HepG2 (cell line): ENCODE measurements at regions not wholly inside any gene's neighbourhood (a gene's known extent, or its start where the extent isn't known, plus 50 kb on each side); places are given as distances from the start of the nearest gene placed in this dataset.

Experiments
- ATAC-seq: fragments of 200-7000 bp; cut with Tn5 transposase; 3 replicates; pipeline ENCODE4 v1.9.1; 2020; ENCODE audit warnings: mild to moderate bottlenecking, moderate library complexity
- BruUV-seq: library from RNA; stranded (reverse); fragments of 400-500 nt; replicated peaks from 2 replicates; lab custom pipeline; 2021; lab: Mats Ljungman, UMichigan
- CTCF ChIA-PET: fragments of 300-600 bp; formaldehyde crosslinking; extraction: SDS; loops from one replicate; lab custom pipeline; 2021; ENCODE audit warnings: low total read pairs, inconsistent platforms, low intra/inter-chr PET ratio; lab: Yijun Ruan, JAX
- POLR2A ChIA-PET: fragments of 350-600 bp; sonication (Branson Sonifier 250); formaldehyde crosslinking; loops from one replicate; lab custom pipeline; 2020; ENCODE audit warnings: antibody characterized with exemption, inconsistent platforms; lab: Yijun Ruan, JAX
- DNase-seq: peaks from one replicate; pipeline ENCODE4 v3.0.0-alpha.2; 2015; ENCODE audit warnings: low spot score
- FAIRE-seq: peaks from 3 replicates; lab custom pipeline; 2011; peaks lifted over from hg19 to GRCh38; lab: Jason Lieb, UNC
- H2AFZ ChIP-seq: one replicate; pipeline ENCODE4 v1.6.1; 2011; ENCODE audit warnings: low read length, inconsistent platforms
- H3K27ac ChIP-seq: fragments of 300-600 bp; 3 replicates; pipeline ENCODE4 v1.8.0; 2011; ENCODE audit warnings: mixed run types, mild to moderate bottlenecking, mixed read lengths, low read length, inconsistent platforms; ENCODE audit not compliant: insufficient read depth; ENCODE audit errors: extremely low read length
- H3K27me3 ChIP-seq, 2 experiments: fragments of 200-600 bp in 1 of 2; 2 replicates in 1 of 2; 3 replicates in 1 of 2; pipeline versions ENCODE4 v1.6.0 to v1.8.0; 2011; ENCODE audit warnings: low read length in 2 of 2, mild to moderate bottlenecking in 2 of 2, moderate library complexity in 2 of 2, inconsistent platforms in 1 of 2; ENCODE audit not compliant: insufficient read depth in 2 of 2, control insufficient read depth in 1 of 2
- H3K36me3 ChIP-seq, 2 experiments: fragments of 200-600 bp in 1 of 2; replicated peaks in 1 of 2; 2 replicates in 1 of 2; 3 replicates in 1 of 2; pipeline versions ENCODE4 v1.5.1 to v1.8.0; 2011; ENCODE audit warnings: low read length in 2 of 2, inconsistent platforms in 1 of 2; ENCODE audit not compliant: insufficient read depth in 2 of 2, control insufficient read depth in 1 of 2
- H3K4me1 ChIP-seq: 2 replicates; pipeline ENCODE4 v1.5.1; 2012; ENCODE audit warnings: low read length, inconsistent platforms; ENCODE audit not compliant: insufficient read depth
- H3K4me2 ChIP-seq: 2 replicates; pipeline ENCODE4 v1.6.0; 2011; ENCODE audit warnings: low read depth, low read length, inconsistent platforms
- H3K4me3 ChIP-seq, 3 experiments: fragments of 200-600 bp in 1 of 3; sonication (generic), shearing (Covaris generic) in 1 of 3; replicated peaks in 1 of 3; 2 replicates each; pipeline ENCODE4 v1.5.1; 2011 to 2016; ENCODE audit warnings: low read length in 3 of 3, inconsistent platforms in 2 of 3, low read depth in 2 of 3, mild to moderate bottlenecking in 2 of 3, control low read depth in 1 of 3, mixed read lengths in 1 of 3; ENCODE audit not compliant: insufficient read depth in 1 of 3
- H3K79me2 ChIP-seq: one replicate; pipeline ENCODE4 v1.6.1; 2011; ENCODE audit warnings: low read length, inconsistent platforms; ENCODE audit not compliant: insufficient read depth
- H3K9ac ChIP-seq: 2 replicates; pipeline ENCODE4 v1.6.0; 2011; ENCODE audit warnings: mild to moderate bottlenecking, low read depth, low read length, inconsistent platforms; ENCODE audit not compliant: insufficient read depth
- H3K9me3 ChIP-seq: 2 replicates; pipeline ENCODE4 v1.5.1; 2012; ENCODE audit warnings: mild to moderate bottlenecking, low read length
- H4K20me1 ChIP-seq: 2 replicates; pipeline ENCODE4 v1.6.0; 2011; ENCODE audit warnings: inconsistent platforms, mild to moderate bottlenecking, low read length, moderate library complexity; ENCODE audit not compliant: insufficient read depth
- AGO2 ChIP-seq: fragments of 200-400 bp; formaldehyde crosslinking; optimal IDR thresholded peaks from 2 replicates; pipeline ENCODE3; 2017; ENCODE audit warnings: mild to moderate bottlenecking, low read depth, low read length, moderate library complexity
- CREM ChIP-seq, 2 experiments: sonication (generic) in 1 of 2; formaldehyde crosslinking in 1 of 2; IDR thresholded peaks; 2 replicates each; pipeline versions ENCODE4 v1.4.0 to v1.6.1; 2016 to 2020; ENCODE audit warnings: antibody characterized with exemption in 1 of 2, mild to moderate bottlenecking in 1 of 2, missing genetic modification reagents in 1 of 2
- DNMT3B ChIP-seq: conservative IDR thresholded peaks from 2 replicates; pipeline ENCODE4 v1.6.1; 2016; ENCODE audit warnings: missing biosample characterization, control low read depth
- KAT2B ChIP-seq: fragments of 150-350 bp; IDR thresholded peaks from 2 replicates; pipeline ENCODE4 v1.6.1; 2014; ENCODE audit warnings: low read depth, low read length, borderline replicate concordance
- SP1 ChIP-seq, 2 experiments: fragments of 450-650 bp in 1 of 2; sonication (generic) in 1 of 2; formaldehyde crosslinking in 1 of 2; IDR thresholded peaks; 2 replicates each; pipeline versions ENCODE4 v1.4.0 to v1.6.1; 2016 to 2020; ENCODE audit warnings: missing genetic modification reagents in 1 of 2
- SPEN ChIP-seq: sonication (generic); formaldehyde crosslinking; IDR thresholded peaks from 2 replicates; pipeline ENCODE4 v1.5.1; 2020; ENCODE audit warnings: low read depth, mild to moderate bottlenecking, missing genetic modification reagents
- ZNF205 ChIP-seq: IDR thresholded peaks from 2 replicates; pipeline ENCODE4 v1.6.1; 2018; ENCODE audit warnings: missing biosample characterization, missing genetic modification reagents
- ZNF225 ChIP-seq: sonication (generic); formaldehyde crosslinking; IDR thresholded peaks from 2 replicates; pipeline ENCODE4 v1.4.0; 2020; ENCODE audit warnings: mild to moderate bottlenecking, missing genetic modification reagents
- ZNF33A ChIP-seq: sonication (generic); formaldehyde crosslinking; IDR thresholded peaks from 2 replicates; pipeline ENCODE4 v1.5.1; 2020; ENCODE audit warnings: missing genetic modification reagents, mild to moderate bottlenecking, moderate library complexity, borderline replicate concordance
- ZNF629 ChIP-seq: sonication (generic); formaldehyde crosslinking; conservative IDR thresholded peaks from 2 replicates; pipeline ENCODE4 v1.5.0; 2020; ENCODE audit warnings: missing genetic modification reagents
- ZNF883 ChIP-seq: sonication (generic); formaldehyde crosslinking; IDR thresholded peaks from 2 replicates; pipeline ENCODE4 v1.5.1; 2020; ENCODE audit warnings: mild to moderate bottlenecking, missing genetic modification reagents; ENCODE audit errors: not compliant biosample characterization
- WGBS: methylation state at CpG from one replicate; pipeline ENCODE4 v1.1.6; 2017; ENCODE audit warnings: low lambda C conversion rate; 5-methylcytosine and 5-hydroxymethylcytosine counted together
- in situ Hi-C: cut with HindIII; loops from 2 replicates; pipeline ENCODE4 v1.10.0; 2017; ENCODE audit warnings: low pct_unique_long_range_greater_than_20kb; ENCODE audit not compliant: extremely low pct_ligation_motif_present
- intact Hi-C: fragments of 100-400 bp; cut with micrococcal nuclease; formaldehyde crosslinking; loops from one replicate; pipeline ENCODE4 v1.10.0; 2022; ENCODE audit not compliant: unreplicated experiment
- TF ChIP-seq, protein P1 (sequence below), 2 experiments: sonication (generic) in 1 of 2; formaldehyde crosslinking in 1 of 2; IDR thresholded peaks; 2 replicates each; pipeline versions ENCODE4 v1.5.1 to v1.6.1; 2011 to 2020; ENCODE audit warnings: borderline replicate concordance in 1 of 2, low read depth in 1 of 2, low read length in 1 of 2, mild to moderate bottlenecking in 1 of 2, missing genetic modification reagents in 1 of 2, moderate library complexity in 1 of 2
- TF ChIP-seq, protein P2 (sequence below): sonication (generic); formaldehyde crosslinking; IDR thresholded peaks from 2 replicates; pipeline ENCODE4 v1.4.0; 2020; ENCODE audit warnings: missing genetic modification reagents
- TF ChIP-seq, protein P3 (sequence below): sonication (generic); formaldehyde crosslinking; IDR thresholded peaks from 2 replicates; pipeline ENCODE4 v1.8.0; 2022; ENCODE audit warnings: missing genetic modification reagents, mild to moderate bottlenecking, moderate library complexity, borderline replicate concordance

DNA sequence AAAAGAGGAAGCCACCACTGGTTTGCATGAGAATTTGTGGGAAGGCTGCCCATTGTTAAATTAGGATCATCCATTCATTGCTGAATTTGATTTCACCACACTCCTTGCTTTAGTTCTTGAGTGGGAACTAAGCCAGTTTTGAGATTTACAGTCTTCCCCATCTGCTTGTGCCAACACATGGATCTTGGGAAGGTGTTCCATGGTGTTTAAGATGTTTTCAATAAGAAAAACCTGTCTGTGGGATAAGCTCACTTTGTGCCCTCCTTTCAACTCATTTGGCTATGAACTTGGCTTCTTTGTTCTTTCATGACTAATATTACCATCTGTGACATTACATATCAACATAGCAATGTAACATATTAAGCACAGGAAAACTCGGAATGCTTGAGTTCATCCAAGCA is 73.2 kb downstream of the INHBA start:
- Histone ChIP-seq H3K4me2 (no peak overlapping the region), H2AFZ (no peak overlapping the region), H3K9me3 (peaks cover 29% of the 10 kb centered on the region; the same call in 1 of the 2 replicates), H4K20me1 (no peaks in the 10 kb centered on the region), H3K79me2 (no peaks in the 10 kb centered on the region), H3K4me1 (no peaks in the 10 kb centered on the region), H3K4me3 (no peak overlapping the region), H3K27ac (no peak overlapping the region), H3K36me3 (no peaks in the 10 kb centered on the region), H3K9ac (no peak overlapping the region), H3K27me3 (no peaks in the 10 kb centered on the region)
- FAIRE-seq: no peak
- WGBS: 0% methylated on average over 1 of the region's 1 CpG
- TF ChIP-seq DNMT3B (CRISPR knock-in tag) (no peak), SP1 (IDR thresholded peaks at IDR 0.05) (no peak), SP1 (CRISPR knock-in tag; IDR thresholded peaks at IDR 0.05) (no peak), ZNF883 (CRISPR knock-in tag) (no peak), ZNF205 (CRISPR knock-in tag) (no peak), KAT2B (no peak)
- TF ChIP-seq, protein P1, sequence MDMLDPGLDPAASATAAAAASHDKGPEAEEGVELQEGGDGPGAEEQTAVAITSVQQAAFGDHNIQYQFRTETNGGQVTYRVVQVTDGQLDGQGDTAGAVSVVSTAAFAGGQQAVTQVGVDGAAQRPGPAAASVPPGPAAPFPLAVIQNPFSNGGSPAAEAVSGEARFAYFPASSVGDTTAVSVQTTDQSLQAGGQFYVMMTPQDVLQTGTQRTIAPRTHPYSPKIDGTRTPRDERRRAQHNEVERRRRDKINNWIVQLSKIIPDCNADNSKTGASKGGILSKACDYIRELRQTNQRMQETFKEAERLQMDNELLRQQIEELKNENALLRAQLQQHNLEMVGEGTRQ (IDR thresholded peaks at IDR 0.05; ENCODE audit: low read depth, low read length): no peak
- TF ChIP-seq, protein P1 (CRISPR knock-in tag; IDR thresholded peaks at IDR 0.05; ENCODE audit: borderline replicate concordance): no peak
- intact Hi-C loops: no loop called here
- no peak for DNase-seq
- ChIA-PET POLR2A (no interaction called here), CTCF (no interaction called here)
- ATAC-seq: no peak
- in situ Hi-C loops: no loop called here
- no TSS peak for BruUV-seq

DNA sequence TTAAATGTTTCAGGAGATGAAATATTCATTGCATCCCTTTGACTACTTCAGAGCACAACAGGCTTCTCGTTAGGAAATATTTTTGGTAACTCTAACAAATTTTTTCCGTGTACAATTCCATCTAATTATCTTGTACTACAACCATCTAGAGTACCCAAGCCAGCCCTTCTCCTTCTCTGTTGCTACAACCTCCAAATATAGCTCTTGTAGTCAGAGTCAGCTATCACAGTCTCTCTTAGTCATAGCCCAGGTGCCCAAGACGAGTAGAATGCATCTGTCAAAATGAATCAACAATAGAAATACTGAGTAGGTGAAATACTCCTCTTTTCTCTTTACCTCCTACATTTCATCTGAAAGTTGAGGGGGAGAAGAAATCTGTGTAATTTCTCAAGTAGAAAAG is 74.0 kb downstream of the INHBA start:
- Histone ChIP-seq H2AFZ (no peak overlapping the region), H3K9ac (no peak overlapping the region), H4K20me1 (no peaks in the 10 kb centered on the region), H3K4me1 (no peaks in the 10 kb centered on the region), H3K4me3 (no peak overlapping the region), H3K27me3 (no peaks in the 10 kb centered on the region), H3K4me2 (no peak overlapping the region), H3K36me3 (no peaks in the 10 kb centered on the region), H3K27ac (no peak overlapping the region), H3K79me2 (no peaks in the 10 kb centered on the region), H3K9me3 (peaks cover 32% of the 10 kb centered on the region; the same call in 1 of the 2 replicates)
- no TSS peak for BruUV-seq
- POLR2A ChIA-PET: no interaction called here
- intact Hi-C loops: no loop called here
- in situ Hi-C loops: no loop called here
- no peak for DNase-seq
- no peak for ATAC-seq
- CTCF ChIA-PET: no interaction called here
- no peak for FAIRE-seq
- WGBS: 0% methylated on average over 3 of the region's 3 CpGs
- no peak for TF ChIP-seq ZNF629
- TF ChIP-seq, protein P2, sequence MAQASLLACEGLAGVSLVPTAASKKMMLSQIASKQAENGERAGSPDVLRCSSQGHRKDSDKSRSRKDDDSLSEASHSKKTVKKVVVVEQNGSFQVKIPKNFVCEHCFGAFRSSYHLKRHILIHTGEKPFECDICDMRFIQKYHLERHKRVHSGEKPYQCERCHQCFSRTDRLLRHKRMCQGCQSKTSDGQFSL (CRISPR knock-in tag): no peak
- TF ChIP-seq SP1 (IDR thresholded peaks at IDR 0.05): no peak
- no peak for TF ChIP-seq SP1 (CRISPR knock-in tag; IDR thresholded peaks at IDR 0.05)
- TF ChIP-seq ZNF225 (CRISPR knock-in tag): no peak
- no peak for TF ChIP-seq SPEN (CRISPR knock-in tag)
- TF ChIP-seq, protein P3, sequence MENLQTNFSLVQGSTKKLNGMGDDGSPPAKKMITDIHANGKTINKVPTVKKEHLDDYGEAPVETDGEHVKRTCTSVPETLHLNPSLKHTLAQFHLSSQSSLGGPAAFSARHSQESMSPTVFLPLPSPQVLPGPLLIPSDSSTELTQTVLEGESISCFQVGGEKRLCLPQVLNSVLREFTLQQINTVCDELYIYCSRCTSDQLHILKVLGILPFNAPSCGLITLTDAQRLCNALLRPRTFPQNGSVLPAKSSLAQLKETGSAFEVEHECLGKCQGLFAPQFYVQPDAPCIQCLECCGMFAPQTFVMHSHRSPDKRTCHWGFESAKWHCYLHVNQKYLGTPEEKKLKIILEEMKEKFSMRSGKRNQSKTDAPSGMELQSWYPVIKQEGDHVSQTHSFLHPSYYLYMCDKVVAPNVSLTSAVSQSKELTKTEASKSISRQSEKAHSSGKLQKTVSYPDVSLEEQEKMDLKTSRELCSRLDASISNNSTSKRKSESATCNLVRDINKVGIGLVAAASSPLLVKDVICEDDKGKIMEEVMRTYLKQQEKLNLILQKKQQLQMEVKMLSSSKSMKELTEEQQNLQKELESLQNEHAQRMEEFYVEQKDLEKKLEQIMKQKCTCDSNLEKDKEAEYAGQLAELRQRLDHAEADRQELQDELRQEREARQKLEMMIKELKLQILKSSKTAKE (CRISPR knock-in tag): no peak
- TF ChIP-seq CREM (IDR thresholded peaks at IDR 0.05): no peak
- no peak for TF ChIP-seq CREM (CRISPR knock-in tag; IDR thresholded peaks at IDR 0.05)
- TF ChIP-seq AGO2: no peak
- no peak for TF ChIP-seq ZNF33A
